Neural progenitor cell (in vitro differentiated cells): ENCODE measurements at regions not wholly inside any gene's neighbourhood (a gene's known extent, or its start where the extent isn't known, plus 50 kb on each side); places are given as distances from the start of the nearest gene placed in this dataset.

Experiments used
- CTCF ChIP-seq: fragments of 200-600 bp; sonication (generic); IDR thresholded peaks from 2 replicates; pipeline ENCODE4 v1.5.1; 2017; ENCODE audit warnings: antibody characterized with exemption, mild to moderate bottlenecking
- EZH2 ChIP-seq: fragments of 200-600 bp; sonication (generic); IDR thresholded peaks from 2 replicates; pipeline ENCODE4 v1.6.1; 2017; ENCODE audit warnings: antibody characterized with exemption, mild to moderate bottlenecking, moderate library complexity
- EZH2phosphoT487 ChIP-seq: fragments of 200-600 bp; sonication (generic); IDR thresholded peaks from 2 replicates; pipeline ENCODE4 v1.6.1; 2017; ENCODE audit warnings: antibody characterized with exemption

DNA sequence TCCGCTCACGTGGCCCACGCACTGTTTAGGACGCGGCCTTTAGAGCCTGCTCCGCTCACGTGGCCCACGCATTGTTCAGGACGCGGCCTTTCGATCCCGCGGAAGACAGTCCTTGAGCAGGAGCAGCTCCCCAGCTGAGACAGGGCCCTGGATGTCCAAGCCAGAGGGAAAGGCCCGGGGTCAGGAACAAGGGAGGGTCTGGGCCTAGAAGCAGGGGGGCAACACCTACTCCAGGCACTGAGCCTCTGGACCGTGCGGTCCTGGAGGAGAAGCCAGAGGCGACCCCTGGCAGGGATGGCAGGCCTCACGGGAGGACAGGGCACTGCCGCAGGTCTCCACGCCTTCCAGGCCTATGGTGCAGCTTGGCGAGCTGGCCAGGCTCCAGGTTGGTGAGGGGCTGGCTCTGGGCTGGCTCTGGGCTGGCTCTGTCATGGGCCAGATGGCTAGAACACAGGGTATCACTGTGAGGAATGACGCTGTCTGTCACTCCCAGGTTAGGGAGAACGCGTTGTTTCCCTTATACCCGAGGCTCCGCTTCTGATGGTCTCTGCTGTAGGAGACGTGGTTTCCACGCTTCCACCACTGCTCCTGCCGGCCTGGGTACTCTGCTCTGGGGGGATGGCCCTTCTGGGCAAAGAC lies 341.7 kb downstream of the TMEM121 start:
- TF ChIP-seq EZH2phosphoT487, result no peak
- TF ChIP-seq CTCF, result no peak
- no peak for TF ChIP-seq EZH2
